ENCODE measurements at regions not wholly inside any gene's neighbourhood (a gene's known extent, or its start where the extent isn't known, plus 50 kb on each side); places are given as distances from the start of the nearest gene placed in this dataset.

DNA sequence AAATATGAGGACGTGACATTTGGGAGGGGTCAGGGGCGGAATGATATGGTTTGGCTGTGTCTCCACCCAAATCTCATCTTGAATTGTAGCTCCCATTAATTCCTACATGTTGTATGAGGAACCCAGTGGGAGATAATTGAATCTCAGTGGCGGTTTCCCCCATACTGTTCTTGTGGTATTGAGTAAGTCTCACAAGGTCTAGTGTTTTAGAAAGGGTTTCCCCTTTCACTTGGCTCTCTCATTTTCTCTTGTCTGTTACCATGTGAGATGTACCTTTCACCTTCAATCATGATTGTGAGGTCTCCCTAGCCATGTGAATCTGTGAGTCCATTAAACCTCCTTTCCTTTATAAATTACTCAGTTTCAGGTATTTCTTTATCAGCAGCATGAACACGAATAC lies 663.6 kb upstream of the CHRM3 start:
- TF ChIP-seq, protein P1, sequence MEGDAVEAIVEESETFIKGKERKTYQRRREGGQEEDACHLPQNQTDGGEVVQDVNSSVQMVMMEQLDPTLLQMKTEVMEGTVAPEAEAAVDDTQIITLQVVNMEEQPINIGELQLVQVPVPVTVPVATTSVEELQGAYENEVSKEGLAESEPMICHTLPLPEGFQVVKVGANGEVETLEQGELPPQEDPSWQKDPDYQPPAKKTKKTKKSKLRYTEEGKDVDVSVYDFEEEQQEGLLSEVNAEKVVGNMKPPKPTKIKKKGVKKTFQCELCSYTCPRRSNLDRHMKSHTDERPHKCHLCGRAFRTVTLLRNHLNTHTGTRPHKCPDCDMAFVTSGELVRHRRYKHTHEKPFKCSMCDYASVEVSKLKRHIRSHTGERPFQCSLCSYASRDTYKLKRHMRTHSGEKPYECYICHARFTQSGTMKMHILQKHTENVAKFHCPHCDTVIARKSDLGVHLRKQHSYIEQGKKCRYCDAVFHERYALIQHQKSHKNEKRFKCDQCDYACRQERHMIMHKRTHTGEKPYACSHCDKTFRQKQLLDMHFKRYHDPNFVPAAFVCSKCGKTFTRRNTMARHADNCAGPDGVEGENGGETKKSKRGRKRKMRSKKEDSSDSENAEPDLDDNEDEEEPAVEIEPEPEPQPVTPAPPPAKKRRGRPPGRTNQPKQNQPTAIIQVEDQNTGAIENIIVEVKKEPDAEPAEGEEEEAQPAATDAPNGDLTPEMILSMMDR (IDR thresholded peaks at IDR 0.05; ENCODE audit: insufficient read depth, low read length, poor library complexity, severe bottlenecking): no peak
- TF ChIP-seq EZH2phosphoT487 (conservative IDR thresholded peaks at IDR 0.05; ENCODE audit: low read length): no peak
